ENCODE measurements at regions not wholly inside any gene's neighbourhood (a gene's known extent, or its start where the extent isn't known, plus 50 kb on each side); places are given as distances from the start of the nearest gene placed in this dataset.

DNA sequence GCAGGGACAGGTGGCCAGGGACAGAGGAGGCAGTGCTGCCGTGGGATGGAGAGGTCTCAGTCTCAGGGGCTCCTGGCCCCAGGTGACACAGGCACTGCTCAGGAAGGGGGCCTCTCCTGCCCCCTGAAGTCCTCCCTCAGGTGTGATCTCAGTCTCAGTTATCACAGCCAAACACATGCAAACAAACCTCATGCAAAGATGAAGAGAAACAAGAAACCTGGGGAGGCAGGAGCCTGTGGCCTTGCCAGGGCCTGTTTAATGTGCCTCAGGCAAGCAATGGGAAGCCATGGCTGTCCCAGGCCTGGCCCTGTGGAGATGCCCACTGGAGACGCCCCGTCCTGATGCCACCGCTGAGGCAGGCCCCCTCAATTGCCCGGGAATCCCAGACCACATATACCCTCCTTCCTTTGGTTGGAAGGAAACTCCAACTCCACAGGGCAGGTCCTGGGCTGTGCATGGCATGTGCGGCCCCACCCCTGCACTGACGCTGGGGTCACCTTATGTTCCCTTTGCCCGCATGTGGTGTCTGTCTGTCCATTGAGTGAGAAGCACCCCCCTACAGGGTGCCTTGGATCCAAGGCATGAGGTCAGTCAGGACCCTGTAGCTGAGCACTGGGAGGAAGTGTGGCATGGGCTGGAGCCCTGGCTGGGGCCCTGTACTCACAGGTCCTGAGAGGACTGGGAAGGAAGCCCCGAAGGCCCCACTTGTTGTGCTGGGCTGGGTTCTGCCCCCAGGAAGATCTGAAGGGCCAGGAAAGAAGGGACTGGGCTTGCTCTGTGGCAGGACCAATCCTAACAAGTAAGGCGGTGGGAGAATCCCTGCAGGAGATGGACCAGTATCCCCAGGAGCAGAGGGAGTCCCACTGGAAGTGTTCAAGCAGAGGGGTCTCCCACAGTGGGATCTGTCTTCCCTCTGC lies 68.8 kb upstream of the RAB6C start:
- 80% methylated on average over 10 of the region's 10 CpGs for WGBS
- H3K4me1 ChIP-seq (ENCODE audit: control insufficient read depth in 4 of 4, insufficient read depth in 4 of 4, low read length in 3 of 4) = no peaks in the 10 kb centered on the region
- H3K36me3 ChIP-seq (ENCODE audit: control insufficient read depth in 4 of 4, insufficient read depth in 3 of 4, low read depth in 1 of 4, low read length in 3 of 4) = no peaks in the 10 kb centered on the region
- no peak for TF ChIP-seq HNF4A (conservative IDR thresholded peaks at IDR 0.05)
- TF ChIP-seq SP1 (IDR thresholded peaks at IDR 0.05) = no peak
- TF ChIP-seq, protein P1, sequence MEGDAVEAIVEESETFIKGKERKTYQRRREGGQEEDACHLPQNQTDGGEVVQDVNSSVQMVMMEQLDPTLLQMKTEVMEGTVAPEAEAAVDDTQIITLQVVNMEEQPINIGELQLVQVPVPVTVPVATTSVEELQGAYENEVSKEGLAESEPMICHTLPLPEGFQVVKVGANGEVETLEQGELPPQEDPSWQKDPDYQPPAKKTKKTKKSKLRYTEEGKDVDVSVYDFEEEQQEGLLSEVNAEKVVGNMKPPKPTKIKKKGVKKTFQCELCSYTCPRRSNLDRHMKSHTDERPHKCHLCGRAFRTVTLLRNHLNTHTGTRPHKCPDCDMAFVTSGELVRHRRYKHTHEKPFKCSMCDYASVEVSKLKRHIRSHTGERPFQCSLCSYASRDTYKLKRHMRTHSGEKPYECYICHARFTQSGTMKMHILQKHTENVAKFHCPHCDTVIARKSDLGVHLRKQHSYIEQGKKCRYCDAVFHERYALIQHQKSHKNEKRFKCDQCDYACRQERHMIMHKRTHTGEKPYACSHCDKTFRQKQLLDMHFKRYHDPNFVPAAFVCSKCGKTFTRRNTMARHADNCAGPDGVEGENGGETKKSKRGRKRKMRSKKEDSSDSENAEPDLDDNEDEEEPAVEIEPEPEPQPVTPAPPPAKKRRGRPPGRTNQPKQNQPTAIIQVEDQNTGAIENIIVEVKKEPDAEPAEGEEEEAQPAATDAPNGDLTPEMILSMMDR (IDR thresholded peaks at IDR 0.05; ENCODE audit: low read depth, low read length, missing input control) = no peak
- TF ChIP-seq RXRA (IDR thresholded peaks at IDR 0.05) = no peak
- TF ChIP-seq RAD21 (IDR thresholded peaks at IDR 0.05) = no peak
- TF ChIP-seq, protein P2, sequence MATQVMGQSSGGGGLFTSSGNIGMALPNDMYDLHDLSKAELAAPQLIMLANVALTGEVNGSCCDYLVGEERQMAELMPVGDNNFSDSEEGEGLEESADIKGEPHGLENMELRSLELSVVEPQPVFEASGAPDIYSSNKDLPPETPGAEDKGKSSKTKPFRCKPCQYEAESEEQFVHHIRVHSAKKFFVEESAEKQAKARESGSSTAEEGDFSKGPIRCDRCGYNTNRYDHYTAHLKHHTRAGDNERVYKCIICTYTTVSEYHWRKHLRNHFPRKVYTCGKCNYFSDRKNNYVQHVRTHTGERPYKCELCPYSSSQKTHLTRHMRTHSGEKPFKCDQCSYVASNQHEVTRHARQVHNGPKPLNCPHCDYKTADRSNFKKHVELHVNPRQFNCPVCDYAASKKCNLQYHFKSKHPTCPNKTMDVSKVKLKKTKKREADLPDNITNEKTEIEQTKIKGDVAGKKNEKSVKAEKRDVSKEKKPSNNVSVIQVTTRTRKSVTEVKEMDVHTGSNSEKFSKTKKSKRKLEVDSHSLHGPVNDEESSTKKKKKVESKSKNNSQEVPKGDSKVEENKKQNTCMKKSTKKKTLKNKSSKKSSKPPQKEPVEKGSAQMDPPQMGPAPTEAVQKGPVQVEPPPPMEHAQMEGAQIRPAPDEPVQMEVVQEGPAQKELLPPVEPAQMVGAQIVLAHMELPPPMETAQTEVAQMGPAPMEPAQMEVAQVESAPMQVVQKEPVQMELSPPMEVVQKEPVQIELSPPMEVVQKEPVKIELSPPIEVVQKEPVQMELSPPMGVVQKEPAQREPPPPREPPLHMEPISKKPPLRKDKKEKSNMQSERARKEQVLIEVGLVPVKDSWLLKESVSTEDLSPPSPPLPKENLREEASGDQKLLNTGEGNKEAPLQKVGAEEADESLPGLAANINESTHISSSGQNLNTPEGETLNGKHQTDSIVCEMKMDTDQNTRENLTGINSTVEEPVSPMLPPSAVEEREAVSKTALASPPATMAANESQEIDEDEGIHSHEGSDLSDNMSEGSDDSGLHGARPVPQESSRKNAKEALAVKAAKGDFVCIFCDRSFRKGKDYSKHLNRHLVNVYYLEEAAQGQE (IDR thresholded peaks at IDR 0.05) = no peak
- TF ChIP-seq, protein P3, sequence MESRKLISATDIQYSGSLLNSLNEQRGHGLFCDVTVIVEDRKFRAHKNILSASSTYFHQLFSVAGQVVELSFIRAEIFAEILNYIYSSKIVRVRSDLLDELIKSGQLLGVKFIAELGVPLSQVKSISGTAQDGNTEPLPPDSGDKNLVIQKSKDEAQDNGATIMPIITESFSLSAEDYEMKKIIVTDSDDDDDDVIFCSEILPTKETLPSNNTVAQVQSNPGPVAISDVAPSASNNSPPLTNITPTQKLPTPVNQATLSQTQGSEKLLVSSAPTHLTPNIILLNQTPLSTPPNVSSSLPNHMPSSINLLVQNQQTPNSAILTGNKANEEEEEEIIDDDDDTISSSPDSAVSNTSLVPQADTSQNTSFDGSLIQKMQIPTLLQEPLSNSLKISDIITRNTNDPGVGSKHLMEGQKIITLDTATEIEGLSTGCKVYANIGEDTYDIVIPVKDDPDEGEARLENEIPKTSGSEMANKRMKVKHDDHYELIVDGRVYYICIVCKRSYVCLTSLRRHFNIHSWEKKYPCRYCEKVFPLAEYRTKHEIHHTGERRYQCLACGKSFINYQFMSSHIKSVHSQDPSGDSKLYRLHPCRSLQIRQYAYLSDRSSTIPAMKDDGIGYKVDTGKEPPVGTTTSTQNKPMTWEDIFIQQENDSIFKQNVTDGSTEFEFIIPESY (IDR thresholded peaks at IDR 0.05) = no peak
- no peak for TF ChIP-seq TAF1 (conservative IDR thresholded peaks at IDR 0.05)
- TF ChIP-seq HNF4G (IDR thresholded peaks at IDR 0.05) = no peak
- no peak for TF ChIP-seq YY1 (IDR thresholded peaks at IDR 0.05)
- no peak for TF ChIP-seq EGR1 (IDR thresholded peaks at IDR 0.05; ENCODE audit: low read depth in 2 of 2)
- TF ChIP-seq JUND (IDR thresholded peaks at IDR 0.05) = no peak
- no peak for DNase-seq (ENCODE audit: low spot score)
- peaks cover 0 to 2% (median 0%) of the 10 kb centered on the region in 4 donors for H3K9me3 ChIP-seq (ENCODE audit: control insufficient read depth in 4 of 4, low read length in 3 of 4)
- H3K27ac ChIP-seq (ENCODE audit: low read depth in 1 of 2, low read length in 2 of 2) = no peak overlapping the region
- no peaks in the 10 kb centered on the region for H3K27me3 ChIP-seq (ENCODE audit: control insufficient read depth in 4 of 4, insufficient read depth in 4 of 4, low read length in 3 of 4)
- H3K9ac ChIP-seq (ENCODE audit: low read depth in 1 of 2, low read length in 2 of 2) = no peak overlapping the region
- H3K4me3 ChIP-seq (ENCODE audit: low read depth in 1 of 3, low read length in 3 of 3) = no peak overlapping the region

DNA sequence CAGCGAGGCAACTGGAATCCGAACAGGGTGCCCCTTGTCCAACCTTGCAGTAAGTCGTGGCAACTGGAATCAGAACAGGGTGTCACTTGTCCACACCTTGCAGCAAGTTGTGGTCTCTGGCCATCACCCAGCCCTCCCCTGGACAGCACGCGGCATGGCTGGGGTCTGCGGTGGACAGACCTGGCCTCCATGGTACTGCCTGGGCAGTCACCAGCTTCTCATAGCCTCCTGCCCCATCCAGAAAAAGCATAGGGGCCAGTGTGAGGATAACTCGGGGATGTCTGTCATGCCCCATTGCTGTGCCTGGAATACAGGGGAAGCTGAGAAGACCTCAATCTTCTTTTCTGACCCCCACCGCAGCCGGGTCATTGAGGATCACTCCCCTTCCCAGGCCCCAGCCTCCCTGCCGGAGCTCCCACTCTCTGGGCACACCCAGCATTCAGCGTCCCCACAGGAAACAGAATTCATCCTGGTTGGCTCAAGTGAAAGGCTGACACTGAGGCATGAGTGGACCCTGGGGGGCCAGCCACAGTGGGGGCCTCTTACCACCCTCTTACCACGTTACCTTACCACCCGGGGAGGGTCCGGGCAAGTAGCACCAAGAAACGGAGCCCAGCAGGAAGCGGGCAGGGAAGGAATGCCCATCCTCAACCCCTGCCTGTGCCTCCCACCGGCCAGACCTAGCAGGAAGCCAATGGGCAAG lies 68.0 kb upstream of the RAB6C start:
- H3K4me1 ChIP-seq (ENCODE audit: control insufficient read depth in 4 of 4, insufficient read depth in 4 of 4, low read length in 3 of 4) = no peaks in the 10 kb centered on the region
- H3K9me3 ChIP-seq (ENCODE audit: control insufficient read depth in 4 of 4, low read length in 3 of 4) = peaks cover 0 to 2% (median 0%) of the 10 kb centered on the region in 4 donors
- no peaks in the 10 kb centered on the region for H3K36me3 ChIP-seq (ENCODE audit: control insufficient read depth in 4 of 4, insufficient read depth in 3 of 4, low read depth in 1 of 4, low read length in 3 of 4)
- no peaks in the 10 kb centered on the region for H3K27me3 ChIP-seq (ENCODE audit: control insufficient read depth in 4 of 4, insufficient read depth in 4 of 4, low read length in 3 of 4)
- H3K27ac ChIP-seq (ENCODE audit: low read depth in 1 of 2, low read length in 2 of 2) = no peak overlapping the region
- H3K9ac ChIP-seq (ENCODE audit: low read depth in 1 of 2, low read length in 2 of 2) = no peak overlapping the region
- no peak for DNase-seq (ENCODE audit: low spot score)
- H3K4me3 ChIP-seq (ENCODE audit: low read depth in 1 of 3, low read length in 3 of 3) = no peak overlapping the region
- 90% methylated on average over 17 of the region's 17 CpGs for WGBS
- TF ChIP-seq FOXA1 (IDR thresholded peaks at IDR 0.05) (no peak), HNF4G (IDR thresholded peaks at IDR 0.05) (no peak), EGR1 (IDR thresholded peaks at IDR 0.05; ENCODE audit: low read depth in 2 of 2) (no peak), TAF1 (conservative IDR thresholded peaks at IDR 0.05) (no peak), RAD21 (IDR thresholded peaks at IDR 0.05) (no peak), NR2F2 (IDR thresholded peaks at IDR 0.05) (no peak), YY1 (IDR thresholded peaks at IDR 0.05) (no peak), JUND (IDR thresholded peaks at IDR 0.05) (no peak), SP1 (IDR thresholded peaks at IDR 0.05) (no peak), FOXA2 (IDR thresholded peaks at IDR 0.05) (no peak), RXRA (IDR thresholded peaks at IDR 0.05) (no peak)
- TF ChIP-seq, protein P4, sequence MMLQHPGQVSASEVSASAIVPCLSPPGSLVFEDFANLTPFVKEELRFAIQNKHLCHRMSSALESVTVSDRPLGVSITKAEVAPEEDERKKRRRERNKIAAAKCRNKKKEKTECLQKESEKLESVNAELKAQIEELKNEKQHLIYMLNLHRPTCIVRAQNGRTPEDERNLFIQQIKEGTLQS (IDR thresholded peaks at IDR 0.05) = no peak
- TF ChIP-seq, protein P5, sequence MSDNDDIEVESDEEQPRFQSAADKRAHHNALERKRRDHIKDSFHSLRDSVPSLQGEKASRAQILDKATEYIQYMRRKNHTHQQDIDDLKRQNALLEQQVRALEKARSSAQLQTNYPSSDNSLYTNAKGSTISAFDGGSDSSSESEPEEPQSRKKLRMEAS (IDR thresholded peaks at IDR 0.05) = no peak
- TF ChIP-seq, protein P3 (IDR thresholded peaks at IDR 0.05) = no peak
- TF ChIP-seq, protein P1 (IDR thresholded peaks at IDR 0.05; ENCODE audit: low read depth, low read length, missing input control) = no peak

Measured in liver (tissue), 8 donors.